ENCODE measurements at regions not wholly inside any gene's neighbourhood (a gene's known extent, or its start where the extent isn't known, plus 50 kb on each side); places are given as distances from the start of the nearest gene placed in this dataset.

GRCh38 chr6:147774856-147775255 lies 266.4 kb downstream of the SAMD5 start:
- no peak for TF ChIP-seq CTCF (IDR thresholded peaks at IDR 0.05)
- H3K4me3 ChIP-seq (ENCODE audit: low read length), result no peak overlapping the region
- intact Hi-C loops (cut with DNase I, micrococcal nuclease), result no loop called here
- DNase-seq (no peak), ATAC-seq (ENCODE audit: poor library complexity) (no peak)
- CTCF ChIA-PET, result no interaction called here
- no peaks in the 10 kb centered on the region for H3K9me3 ChIP-seq (ENCODE audit: control insufficient read depth in 1 of 2, insufficient read depth in 1 of 2, low read length in 2 of 2)
- no peaks in the 10 kb centered on the region for H3K36me3 ChIP-seq (ENCODE audit: insufficient read depth, low read length)
- Mint-ChIP-seq H3K4me1 (ENCODE audit: low read depth) (no peaks in the 10 kb centered on the region), H3K4me3 (no peak overlapping the region), H3K36me3 (ENCODE audit: low read depth) (no peaks in the 10 kb centered on the region), H3K27me3 (no peaks in the 10 kb centered on the region), H3K27ac (no peak overlapping the region), H3K9me3 (peaks cover 2% of the 10 kb centered on the region)
- H3K27ac ChIP-seq (ENCODE audit: low read depth in 1 of 2, low read length in 2 of 2), result no peak overlapping the region
- H3K27me3 ChIP-seq (ENCODE audit: control insufficient read depth in 1 of 2, insufficient read depth in 2 of 2, low read length in 2 of 2), result no peaks in the 10 kb centered on the region
- H3K4me1 ChIP-seq (ENCODE audit: insufficient read depth, low read length), result no peaks in the 10 kb centered on the region
- POLR2A ChIA-PET, result no interaction called here

DNA sequence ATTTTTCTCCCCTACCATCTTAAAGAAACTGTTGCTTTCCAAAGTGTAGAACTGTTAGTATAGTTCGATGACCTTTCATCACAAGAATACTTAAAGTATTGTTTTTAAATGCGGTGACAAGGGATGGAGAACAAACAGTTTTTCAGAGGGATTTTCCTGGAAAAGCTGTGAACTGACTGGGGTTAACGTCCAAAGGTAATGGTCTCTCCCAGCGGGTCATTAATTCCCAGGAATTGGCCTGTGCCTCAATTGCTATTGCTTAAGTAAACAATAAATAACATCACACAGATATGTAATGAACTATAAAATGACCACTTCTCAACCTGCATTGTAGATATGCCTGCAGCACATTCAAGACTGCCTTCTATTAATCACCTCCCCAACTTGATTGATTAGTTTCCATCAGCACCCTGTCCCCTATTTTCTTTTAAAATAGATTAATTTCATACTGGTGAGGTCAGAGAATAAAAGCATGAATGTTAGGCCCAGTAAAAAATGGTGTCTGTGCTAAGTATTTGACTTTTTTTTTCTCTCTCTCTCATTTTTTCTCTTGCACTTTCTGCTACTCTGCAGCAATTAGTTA lies 268.2 kb downstream of the SAMD5 start:
- no peak overlapping the region for H3K4me3 Mint-ChIP-seq
- DNase-seq, result no peak
- POLR2A ChIA-PET, result no interaction called here
- no peaks in the 10 kb centered on the region for H3K4me1 ChIP-seq (ENCODE audit: insufficient read depth, low read length)
- H3K27ac Mint-ChIP-seq, result no peak overlapping the region
- no peaks in the 10 kb centered on the region for H3K9me3 ChIP-seq (ENCODE audit: control insufficient read depth in 1 of 2, insufficient read depth in 1 of 2, low read length in 2 of 2)
- no peak for TF ChIP-seq CTCF (IDR thresholded peaks at IDR 0.05)
- H3K27me3 Mint-ChIP-seq, result no peaks in the 10 kb centered on the region
- H3K27ac ChIP-seq (ENCODE audit: low read depth in 1 of 2, low read length in 2 of 2), result no peak overlapping the region
- no peak for ATAC-seq (ENCODE audit: poor library complexity)
- no peaks in the 10 kb centered on the region for H3K36me3 Mint-ChIP-seq (ENCODE audit: low read depth)
- no peak overlapping the region for H3K4me3 ChIP-seq (ENCODE audit: low read length)
- no peaks in the 10 kb centered on the region for H3K27me3 ChIP-seq (ENCODE audit: control insufficient read depth in 1 of 2, insufficient read depth in 2 of 2, low read length in 2 of 2)
- no peaks in the 10 kb centered on the region for H3K36me3 ChIP-seq (ENCODE audit: insufficient read depth, low read length)
- H3K9me3 Mint-ChIP-seq, result peaks cover 2% of the 10 kb centered on the region
- intact Hi-C loops (cut with DNase I, micrococcal nuclease), result no loop called here
- CTCF ChIA-PET, result no interaction called here
- no peaks in the 10 kb centered on the region for H3K4me1 Mint-ChIP-seq (ENCODE audit: low read depth)

DNA sequence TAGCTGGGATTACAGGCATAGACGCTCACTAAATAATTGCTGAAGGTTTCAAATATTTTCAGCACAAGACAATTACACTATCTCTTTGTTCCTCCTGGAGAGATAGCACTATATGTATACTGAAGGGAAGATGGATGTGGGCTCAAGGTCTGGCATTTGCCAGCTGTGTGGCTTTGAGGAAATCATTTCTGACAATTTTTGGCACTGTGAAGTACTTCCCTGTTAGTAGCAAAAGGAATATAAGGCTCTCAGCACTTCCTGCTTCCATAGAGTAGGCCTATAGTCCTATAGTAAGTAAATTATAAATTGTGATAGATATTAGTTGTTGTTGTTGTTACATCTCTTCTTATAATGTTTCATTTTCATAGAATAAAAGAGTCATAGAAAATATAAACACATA lies 271.1 kb downstream of the SAMD5 start:
- no peaks in the 10 kb centered on the region for H3K36me3 ChIP-seq (ENCODE audit: insufficient read depth, low read length)
- intact Hi-C loops (cut with DNase I, micrococcal nuclease), result no loop called here
- no peak overlapping the region for H3K4me3 ChIP-seq (ENCODE audit: low read length)
- ChIA-PET CTCF (no interaction called here), POLR2A (no interaction called here)
- no peak for DNase-seq
- no peaks in the 10 kb centered on the region for H3K4me1 ChIP-seq (ENCODE audit: insufficient read depth, low read length)
- H3K27me3 Mint-ChIP-seq, result no peaks in the 10 kb centered on the region
- H3K27ac ChIP-seq (ENCODE audit: low read depth in 1 of 2, low read length in 2 of 2), result no peak overlapping the region
- no peak for TF ChIP-seq CTCF (IDR thresholded peaks at IDR 0.05)
- ATAC-seq (ENCODE audit: poor library complexity), result no peak
- H3K4me1 Mint-ChIP-seq (ENCODE audit: low read depth), result no peaks in the 10 kb centered on the region
- H3K36me3 Mint-ChIP-seq (ENCODE audit: low read depth), result no peaks in the 10 kb centered on the region
- H3K4me3 Mint-ChIP-seq, result no peak overlapping the region
- no peaks in the 10 kb centered on the region for H3K9me3 ChIP-seq (ENCODE audit: control insufficient read depth in 1 of 2, insufficient read depth in 1 of 2, low read length in 2 of 2)
- H3K27ac Mint-ChIP-seq, result no peak overlapping the region
- no peaks in the 10 kb centered on the region for H3K9me3 Mint-ChIP-seq
- no peaks in the 10 kb centered on the region for H3K27me3 ChIP-seq (ENCODE audit: control insufficient read depth in 1 of 2, insufficient read depth in 2 of 2, low read length in 2 of 2)

All from CD4-positive, alpha-beta T cell (primary cell).